ENCODE measurements at regions not wholly inside any gene's neighbourhood (a gene's known extent, or its start where the extent isn't known, plus 50 kb on each side); places are given as distances from the start of the nearest gene placed in this dataset.

- H2BK5ac ChIP-seq (ENCODE audit: low read depth, low read length, poor library complexity): no peak overlapping the region
- no peaks in the 10 kb centered on the region for H3K79me1 ChIP-seq (ENCODE audit: low read length)
- no peak overlapping the region for H2AFZ ChIP-seq (ENCODE audit: insufficient read depth, low read length, poor library complexity)
- H3K9ac ChIP-seq (ENCODE audit: low read length): no peak overlapping the region
- H3K14ac ChIP-seq (ENCODE audit: low read length): no peak overlapping the region
- no peak overlapping the region for H3K4me3 ChIP-seq (ENCODE audit: low read depth, low read length)
- no peak overlapping the region for H3K18ac ChIP-seq (ENCODE audit: low read length)
- H4K12ac ChIP-seq (ENCODE audit: low read depth, low read length): no peak overlapping the region
- no peak overlapping the region for H3K4ac ChIP-seq (ENCODE audit: low read depth, low read length)
- H2BK12ac ChIP-seq (ENCODE audit: low read length): no peak overlapping the region
- H3K9me3 ChIP-seq (ENCODE audit: insufficient read depth, low read depth, low read length): no peaks in the 10 kb centered on the region
- H3K4me2 ChIP-seq (ENCODE audit: low read length): no peak overlapping the region
- no peak overlapping the region for H4K8ac ChIP-seq (ENCODE audit: low read depth, low read length)
- H3K23ac ChIP-seq (ENCODE audit: low read length): no peak overlapping the region
- H2AK5ac ChIP-seq (ENCODE audit: low read length): no peak overlapping the region
- H3K27ac ChIP-seq (ENCODE audit: low read depth, low read length): no peak overlapping the region
- no peaks in the 10 kb centered on the region for H3K79me2 ChIP-seq (ENCODE audit: control insufficient read depth, insufficient read depth, low read length, poor library complexity)
- no peaks in the 10 kb centered on the region for H3K27me3 ChIP-seq (ENCODE audit: insufficient read depth, low read length)
- H4K91ac ChIP-seq (ENCODE audit: low read depth, low read length): no peak overlapping the region
- H3K36me3 ChIP-seq (ENCODE audit: control insufficient read depth in 1 of 2, insufficient read depth in 2 of 2, low read length in 2 of 2): no peaks in the 10 kb centered on the region
- H3K4me1 ChIP-seq (ENCODE audit: control insufficient read depth in 1 of 2, insufficient read depth in 2 of 2, low read length in 2 of 2): no peaks in the 10 kb centered on the region
- DNase-seq: no peak
- no peak overlapping the region for H2BK120ac ChIP-seq (ENCODE audit: insufficient read depth, low read length, poor library complexity)
- no CpG with 5 or more reads among the region's 6 CpGs for WGBS (ENCODE audit: extremely low coverage, insufficient coverage, insufficient read length)
Observed at GRCh38 chr16:7964167-7964566, 626.1 kb downstream of the TMEM114 start.

GRCh38 chr16:7962091-7962879 lies 628.0 kb downstream of the TMEM114 start:
- Histone ChIP-seq H2AFZ (ENCODE audit: insufficient read depth, low read length, poor library complexity) (no peak overlapping the region), H3K9ac (ENCODE audit: low read length) (no peak overlapping the region), H2BK120ac (ENCODE audit: insufficient read depth, low read length, poor library complexity) (no peak overlapping the region), H4K91ac (ENCODE audit: low read depth, low read length) (no peak overlapping the region), H3K23ac (ENCODE audit: low read length) (no peak overlapping the region), H4K12ac (ENCODE audit: low read depth, low read length) (no peak overlapping the region), H3K14ac (ENCODE audit: low read length) (no peak overlapping the region), H3K36me3 (ENCODE audit: control insufficient read depth in 1 of 2, insufficient read depth in 2 of 2, low read length in 2 of 2) (no peaks in the 10 kb centered on the region), H3K79me2 (ENCODE audit: control insufficient read depth, insufficient read depth, low read length, poor library complexity) (no peaks in the 10 kb centered on the region), H3K18ac (ENCODE audit: low read length) (no peak overlapping the region), H3K4me2 (ENCODE audit: low read length) (no peak overlapping the region), H3K4me3 (ENCODE audit: low read depth, low read length) (no peak overlapping the region), H3K27me3 (ENCODE audit: insufficient read depth, low read length) (no peaks in the 10 kb centered on the region), H3K4me1 (ENCODE audit: control insufficient read depth in 1 of 2, insufficient read depth in 2 of 2, low read length in 2 of 2) (no peaks in the 10 kb centered on the region), H2BK12ac (ENCODE audit: low read length) (no peak overlapping the region), H3K4ac (ENCODE audit: low read depth, low read length) (no peak overlapping the region), H3K79me1 (ENCODE audit: low read length) (no peaks in the 10 kb centered on the region), H4K8ac (ENCODE audit: low read depth, low read length) (no peak overlapping the region), H2AK5ac (ENCODE audit: low read length) (no peak overlapping the region), H3K9me3 (ENCODE audit: insufficient read depth, low read depth, low read length) (no peaks in the 10 kb centered on the region), H2BK5ac (ENCODE audit: low read depth, low read length, poor library complexity) (no peak overlapping the region), H3K27ac (ENCODE audit: low read depth, low read length) (no peak overlapping the region)
- no peak for DNase-seq
- WGBS (ENCODE audit: extremely low coverage, insufficient coverage, insufficient read length): no CpG with 5 or more reads among the region's 9 CpGs

- no peak overlapping the region for H3K18ac ChIP-seq (ENCODE audit: low read length)
- H3K4me3 ChIP-seq (ENCODE audit: low read depth, low read length): no peak overlapping the region
- DNase-seq: no peak
- no peaks in the 10 kb centered on the region for H3K9me3 ChIP-seq (ENCODE audit: insufficient read depth, low read depth, low read length)
- H3K9ac ChIP-seq (ENCODE audit: low read length): no peak overlapping the region
- H3K4ac ChIP-seq (ENCODE audit: low read depth, low read length): no peak overlapping the region
- H3K4me2 ChIP-seq (ENCODE audit: low read length): no peak overlapping the region
- no peaks in the 10 kb centered on the region for H3K27me3 ChIP-seq (ENCODE audit: insufficient read depth, low read length)
- H3K36me3 ChIP-seq (ENCODE audit: control insufficient read depth in 1 of 2, insufficient read depth in 2 of 2, low read length in 2 of 2): no peaks in the 10 kb centered on the region
- no peak overlapping the region for H4K12ac ChIP-seq (ENCODE audit: low read depth, low read length)
- WGBS (ENCODE audit: extremely low coverage, insufficient coverage, insufficient read length): no CpG with 5 or more reads among the region's 3 CpGs
- no peak overlapping the region for H3K14ac ChIP-seq (ENCODE audit: low read length)
- no peaks in the 10 kb centered on the region for H3K4me1 ChIP-seq (ENCODE audit: control insufficient read depth in 1 of 2, insufficient read depth in 2 of 2, low read length in 2 of 2)
- no peak overlapping the region for H2BK12ac ChIP-seq (ENCODE audit: low read length)
- H4K91ac ChIP-seq (ENCODE audit: low read depth, low read length): no peak overlapping the region
- no peak overlapping the region for H4K8ac ChIP-seq (ENCODE audit: low read depth, low read length)
- no peak overlapping the region for H2BK5ac ChIP-seq (ENCODE audit: low read depth, low read length, poor library complexity)
- H2AFZ ChIP-seq (ENCODE audit: insufficient read depth, low read length, poor library complexity): no peak overlapping the region
- no peaks in the 10 kb centered on the region for H3K79me1 ChIP-seq (ENCODE audit: low read length)
- H2AK5ac ChIP-seq (ENCODE audit: low read length): no peak overlapping the region
- H3K79me2 ChIP-seq (ENCODE audit: control insufficient read depth, insufficient read depth, low read length, poor library complexity): no peaks in the 10 kb centered on the region
- no peak overlapping the region for H3K23ac ChIP-seq (ENCODE audit: low read length)
- H3K27ac ChIP-seq (ENCODE audit: low read depth, low read length): no peak overlapping the region
- no peak overlapping the region for H2BK120ac ChIP-seq (ENCODE audit: insufficient read depth, low read length, poor library complexity)
Observed at GRCh38 chr16:7957151-7957550, 624.5 kb downstream of the RBFOX1 start.

- no peaks in the 10 kb centered on the region for H3K9me3 ChIP-seq (ENCODE audit: insufficient read depth, low read depth, low read length)
- H3K18ac ChIP-seq (ENCODE audit: low read length): no peak overlapping the region
- no peak overlapping the region for H2BK5ac ChIP-seq (ENCODE audit: low read depth, low read length, poor library complexity)
- H2BK12ac ChIP-seq (ENCODE audit: low read length): no peak overlapping the region
- H2AK5ac ChIP-seq (ENCODE audit: low read length): no peak overlapping the region
- no peaks in the 10 kb centered on the region for H3K27me3 ChIP-seq (ENCODE audit: insufficient read depth, low read length)
- H3K4me1 ChIP-seq (ENCODE audit: control insufficient read depth in 1 of 2, insufficient read depth in 2 of 2, low read length in 2 of 2): no peaks in the 10 kb centered on the region
- H2AFZ ChIP-seq (ENCODE audit: insufficient read depth, low read length, poor library complexity): no peak overlapping the region
- H2BK120ac ChIP-seq (ENCODE audit: insufficient read depth, low read length, poor library complexity): no peak overlapping the region
- no peaks in the 10 kb centered on the region for H3K36me3 ChIP-seq (ENCODE audit: control insufficient read depth in 1 of 2, insufficient read depth in 2 of 2, low read length in 2 of 2)
- no peak overlapping the region for H3K4ac ChIP-seq (ENCODE audit: low read depth, low read length)
- H3K9ac ChIP-seq (ENCODE audit: low read length): no peak overlapping the region
- H3K79me2 ChIP-seq (ENCODE audit: control insufficient read depth, insufficient read depth, low read length, poor library complexity): no peaks in the 10 kb centered on the region
- H3K27ac ChIP-seq (ENCODE audit: low read depth, low read length): no peak overlapping the region
- H3K4me3 ChIP-seq (ENCODE audit: low read depth, low read length): no peak overlapping the region
- H4K12ac ChIP-seq (ENCODE audit: low read depth, low read length): no peak overlapping the region
- H4K91ac ChIP-seq (ENCODE audit: low read depth, low read length): no peak overlapping the region
- no peak overlapping the region for H3K14ac ChIP-seq (ENCODE audit: low read length)
- no CpG with 5 or more reads among the region's 1 CpG for WGBS (ENCODE audit: extremely low coverage, insufficient coverage, insufficient read length)
- DNase-seq: no peak
- H4K8ac ChIP-seq (ENCODE audit: low read depth, low read length): no peak overlapping the region
- H3K4me2 ChIP-seq (ENCODE audit: low read length): no peak overlapping the region
- H3K79me1 ChIP-seq (ENCODE audit: low read length): no peaks in the 10 kb centered on the region
- no peak overlapping the region for H3K23ac ChIP-seq (ENCODE audit: low read length)
Observed at GRCh38 chr16:7953360-7953759, 620.7 kb downstream of the RBFOX1 start.

Data from trophoblast cell (in vitro differentiated cells and primary cell).